ENCODE measurements at regions not wholly inside any gene's neighbourhood (a gene's known extent, or its start where the extent isn't known, plus 50 kb on each side); places are given as distances from the start of the nearest gene placed in this dataset.

DNA sequence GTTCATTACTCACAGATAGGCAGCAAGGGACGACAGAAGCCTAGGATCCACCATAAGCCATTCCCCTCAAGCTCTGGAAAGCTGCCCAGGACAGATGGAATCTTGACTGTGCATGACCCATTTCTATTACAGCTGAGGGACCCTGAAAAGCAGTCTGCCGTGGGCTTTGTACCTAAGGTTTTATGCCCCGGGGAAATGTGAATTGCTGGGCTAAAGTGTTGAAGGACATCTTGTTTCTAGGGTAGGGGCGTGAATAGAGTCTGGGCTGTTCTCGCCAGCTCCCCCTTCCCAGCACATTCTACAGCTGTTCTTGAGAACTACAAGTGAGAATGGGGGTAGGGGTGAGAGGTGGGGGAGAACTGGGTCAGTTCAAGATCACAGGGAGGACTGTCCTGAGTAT, 53.6 kb upstream of the TMTC4 start:
- TF ChIP-seq, protein P1, sequence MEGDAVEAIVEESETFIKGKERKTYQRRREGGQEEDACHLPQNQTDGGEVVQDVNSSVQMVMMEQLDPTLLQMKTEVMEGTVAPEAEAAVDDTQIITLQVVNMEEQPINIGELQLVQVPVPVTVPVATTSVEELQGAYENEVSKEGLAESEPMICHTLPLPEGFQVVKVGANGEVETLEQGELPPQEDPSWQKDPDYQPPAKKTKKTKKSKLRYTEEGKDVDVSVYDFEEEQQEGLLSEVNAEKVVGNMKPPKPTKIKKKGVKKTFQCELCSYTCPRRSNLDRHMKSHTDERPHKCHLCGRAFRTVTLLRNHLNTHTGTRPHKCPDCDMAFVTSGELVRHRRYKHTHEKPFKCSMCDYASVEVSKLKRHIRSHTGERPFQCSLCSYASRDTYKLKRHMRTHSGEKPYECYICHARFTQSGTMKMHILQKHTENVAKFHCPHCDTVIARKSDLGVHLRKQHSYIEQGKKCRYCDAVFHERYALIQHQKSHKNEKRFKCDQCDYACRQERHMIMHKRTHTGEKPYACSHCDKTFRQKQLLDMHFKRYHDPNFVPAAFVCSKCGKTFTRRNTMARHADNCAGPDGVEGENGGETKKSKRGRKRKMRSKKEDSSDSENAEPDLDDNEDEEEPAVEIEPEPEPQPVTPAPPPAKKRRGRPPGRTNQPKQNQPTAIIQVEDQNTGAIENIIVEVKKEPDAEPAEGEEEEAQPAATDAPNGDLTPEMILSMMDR (IDR thresholded peaks at IDR 0.05; ENCODE audit: poor library complexity) = no peak
- TF ChIP-seq EZH2phosphoT487 (IDR thresholded peaks at IDR 0.05; ENCODE audit: low read depth, severe bottlenecking, unreplicated experiment) = no peak
- no peak for TF ChIP-seq EZH2 (IDR thresholded peaks at IDR 0.05; ENCODE audit: borderline replicate concordance)

Measured in hepatocyte (in vitro differentiated cells).